ENCODE measurements at regions not wholly inside any gene's neighbourhood (a gene's known extent, or its start where the extent isn't known, plus 50 kb on each side); places are given as distances from the start of the nearest gene placed in this dataset.

GRCh38 chr2:134107402-134107801 is 146.5 kb upstream of the MGAT5 start:
- TF ChIP-seq CTCF (conservative IDR thresholded peaks at IDR 0.05 in 1 of 2, IDR thresholded peaks at IDR 0.05 in 1 of 2; ENCODE audit: low read depth in 1 of 2, low read length in 2 of 2), result no peak
- no peak for TF ChIP-seq EZH2 (IDR thresholded peaks at IDR 0.05; ENCODE audit: low read length, missing control alignments)
